ENCODE measurements at regions not wholly inside any gene's neighbourhood (a gene's known extent, or its start where the extent isn't known, plus 50 kb on each side); places are given as distances from the start of the nearest gene placed in this dataset.

- Histone ChIP-seq H3K36me3 (ENCODE audit: control insufficient read depth in 1 of 2, insufficient read depth in 2 of 2, low read length in 2 of 2) (no peaks in the 10 kb centered on the region), H3K4me3 (ENCODE audit: low read depth in 1 of 2, low read length in 2 of 2) (no peak overlapping the region), H3K9me3 (ENCODE audit: control insufficient read depth in 1 of 2, low read length in 2 of 2) (no peaks in the 10 kb centered on the region), H3K27ac (ENCODE audit: low read length) (no peak overlapping the region), H3K27me3 (ENCODE audit: low read depth, low read length) (no peaks in the 10 kb centered on the region), H3K4me1 (ENCODE audit: control insufficient read depth in 1 of 2, insufficient read depth in 2 of 2, low read length in 2 of 2) (no peaks in the 10 kb centered on the region)
Measured at GRCh38 chr7:25621993-25622392, 393.7 kb upstream of the NPVF start.

- H3K36me3 ChIP-seq (ENCODE audit: control insufficient read depth in 1 of 2, insufficient read depth in 2 of 2, low read length in 2 of 2), result no peaks in the 10 kb centered on the region
- H3K4me3 ChIP-seq (ENCODE audit: low read depth in 1 of 2, low read length in 2 of 2), result no peak overlapping the region
- no peak overlapping the region for H3K27ac ChIP-seq (ENCODE audit: low read length)
- H3K9me3 ChIP-seq (ENCODE audit: control insufficient read depth in 1 of 2, low read length in 2 of 2), result no peaks in the 10 kb centered on the region
- H3K4me1 ChIP-seq (ENCODE audit: control insufficient read depth in 1 of 2, insufficient read depth in 2 of 2, low read length in 2 of 2), result no peaks in the 10 kb centered on the region
- H3K27me3 ChIP-seq (ENCODE audit: low read depth, low read length), result no peaks in the 10 kb centered on the region
Measured at GRCh38 chr7:25622695-25623094, 394.4 kb upstream of the NPVF start.

GRCh38 chr7:25624051-25624450 is 395.8 kb upstream of the NPVF start:
- H3K27me3 ChIP-seq (ENCODE audit: low read depth, low read length), result no peaks in the 10 kb centered on the region
- no peaks in the 10 kb centered on the region for H3K4me1 ChIP-seq (ENCODE audit: control insufficient read depth in 1 of 2, insufficient read depth in 2 of 2, low read length in 2 of 2)
- no peaks in the 10 kb centered on the region for H3K36me3 ChIP-seq (ENCODE audit: control insufficient read depth in 1 of 2, insufficient read depth in 2 of 2, low read length in 2 of 2)
- H3K27ac ChIP-seq (ENCODE audit: low read length), result no peak overlapping the region
- no peaks in the 10 kb centered on the region for H3K9me3 ChIP-seq (ENCODE audit: control insufficient read depth in 1 of 2, low read length in 2 of 2)
- H3K4me3 ChIP-seq (ENCODE audit: low read depth in 1 of 2, low read length in 2 of 2), result no peak overlapping the region

- Histone ChIP-seq H3K27ac (ENCODE audit: low read length) (no peak overlapping the region), H3K4me3 (ENCODE audit: low read depth in 1 of 2, low read length in 2 of 2) (no peak overlapping the region), H3K36me3 (ENCODE audit: control insufficient read depth in 1 of 2, insufficient read depth in 2 of 2, low read length in 2 of 2) (no peaks in the 10 kb centered on the region), H3K27me3 (ENCODE audit: low read depth, low read length) (no peaks in the 10 kb centered on the region), H3K4me1 (ENCODE audit: control insufficient read depth in 1 of 2, insufficient read depth in 2 of 2, low read length in 2 of 2) (no peaks in the 10 kb centered on the region), H3K9me3 (ENCODE audit: control insufficient read depth in 1 of 2, low read length in 2 of 2) (no peaks in the 10 kb centered on the region)
Measured at GRCh38 chr7:25624833-25625232, 396.5 kb upstream of the NPVF start.

- Histone ChIP-seq H3K36me3 (ENCODE audit: control insufficient read depth in 1 of 2, insufficient read depth in 2 of 2, low read length in 2 of 2) (no peaks in the 10 kb centered on the region), H3K9me3 (ENCODE audit: control insufficient read depth in 1 of 2, low read length in 2 of 2) (no peaks in the 10 kb centered on the region), H3K27ac (ENCODE audit: low read length) (no peak overlapping the region), H3K4me3 (ENCODE audit: low read depth in 1 of 2, low read length in 2 of 2) (no peak overlapping the region), H3K4me1 (ENCODE audit: control insufficient read depth in 1 of 2, insufficient read depth in 2 of 2, low read length in 2 of 2) (no peaks in the 10 kb centered on the region), H3K27me3 (ENCODE audit: low read depth, low read length) (no peaks in the 10 kb centered on the region)
Measured at GRCh38 chr7:25625306-25625992, 397.2 kb upstream of the NPVF start.

GRCh38 chr7:25626451-25627131 is 398.3 kb upstream of the NPVF start:
- Histone ChIP-seq H3K36me3 (ENCODE audit: control insufficient read depth in 1 of 2, insufficient read depth in 2 of 2, low read length in 2 of 2) (no peaks in the 10 kb centered on the region), H3K27me3 (ENCODE audit: low read depth, low read length) (no peaks in the 10 kb centered on the region), H3K4me1 (ENCODE audit: control insufficient read depth in 1 of 2, insufficient read depth in 2 of 2, low read length in 2 of 2) (no peaks in the 10 kb centered on the region), H3K9me3 (ENCODE audit: control insufficient read depth in 1 of 2, low read length in 2 of 2) (no peaks in the 10 kb centered on the region), H3K27ac (ENCODE audit: low read length) (no peak overlapping the region), H3K4me3 (ENCODE audit: low read depth in 1 of 2, low read length in 2 of 2) (no peak overlapping the region)

- H3K27ac ChIP-seq (ENCODE audit: low read length), result no peak overlapping the region
- no peaks in the 10 kb centered on the region for H3K27me3 ChIP-seq (ENCODE audit: low read depth, low read length)
- no peak overlapping the region for H3K4me3 ChIP-seq (ENCODE audit: low read depth in 1 of 2, low read length in 2 of 2)
- H3K9me3 ChIP-seq (ENCODE audit: control insufficient read depth in 1 of 2, low read length in 2 of 2), result no peaks in the 10 kb centered on the region
- no peaks in the 10 kb centered on the region for H3K36me3 ChIP-seq (ENCODE audit: control insufficient read depth in 1 of 2, insufficient read depth in 2 of 2, low read length in 2 of 2)
- H3K4me1 ChIP-seq (ENCODE audit: control insufficient read depth in 1 of 2, insufficient read depth in 2 of 2, low read length in 2 of 2), result peaks cover 0 to under 1% of the 10 kb centered on the region in 2 donors
Measured at GRCh38 chr7:25628446-25628845, 400.2 kb upstream of the NPVF start.

- Histone ChIP-seq H3K27ac (ENCODE audit: low read length) (no peak overlapping the region), H3K36me3 (ENCODE audit: control insufficient read depth in 1 of 2, insufficient read depth in 2 of 2, low read length in 2 of 2) (no peaks in the 10 kb centered on the region), H3K4me3 (ENCODE audit: low read depth in 1 of 2, low read length in 2 of 2) (no peak overlapping the region), H3K27me3 (ENCODE audit: low read depth, low read length) (no peaks in the 10 kb centered on the region), H3K9me3 (ENCODE audit: control insufficient read depth in 1 of 2, low read length in 2 of 2) (no peaks in the 10 kb centered on the region), H3K4me1 (ENCODE audit: control insufficient read depth in 1 of 2, insufficient read depth in 2 of 2, low read length in 2 of 2) (peaks cover 0 to 7% of the 10 kb centered on the region in 2 donors)
Measured at GRCh38 chr7:25632616-25633015, 404.3 kb upstream of the NPVF start.

GRCh38 chr7:25633426-25634036 is 405.2 kb upstream of the NPVF start:
- peaks cover 0 to 7% of the 10 kb centered on the region in 2 donors for H3K4me1 ChIP-seq (ENCODE audit: control insufficient read depth in 1 of 2, insufficient read depth in 2 of 2, low read length in 2 of 2)
- no peak overlapping the region for H3K4me3 ChIP-seq (ENCODE audit: low read depth in 1 of 2, low read length in 2 of 2)
- H3K9me3 ChIP-seq (ENCODE audit: control insufficient read depth in 1 of 2, low read length in 2 of 2), result no peaks in the 10 kb centered on the region
- H3K27ac ChIP-seq (ENCODE audit: low read length), result no peak overlapping the region
- no peaks in the 10 kb centered on the region for H3K36me3 ChIP-seq (ENCODE audit: control insufficient read depth in 1 of 2, insufficient read depth in 2 of 2, low read length in 2 of 2)
- no peaks in the 10 kb centered on the region for H3K27me3 ChIP-seq (ENCODE audit: low read depth, low read length)

- Histone ChIP-seq H3K27me3 (ENCODE audit: low read depth, low read length) (no peaks in the 10 kb centered on the region), H3K4me3 (ENCODE audit: low read depth in 1 of 2, low read length in 2 of 2) (no peak overlapping the region), H3K9me3 (ENCODE audit: control insufficient read depth in 1 of 2, low read length in 2 of 2) (no peaks in the 10 kb centered on the region), H3K4me1 (ENCODE audit: control insufficient read depth in 1 of 2, insufficient read depth in 2 of 2, low read length in 2 of 2) (peaks cover 0 to 7% of the 10 kb centered on the region in 2 donors), H3K36me3 (ENCODE audit: control insufficient read depth in 1 of 2, insufficient read depth in 2 of 2, low read length in 2 of 2) (no peaks in the 10 kb centered on the region), H3K27ac (ENCODE audit: low read length) (no peak overlapping the region)
Measured at GRCh38 chr7:25636168-25636567, 407.9 kb upstream of the NPVF start.

GRCh38 chr7:25636871-25637283 is 408.6 kb upstream of the NPVF start:
- Histone ChIP-seq H3K27me3 (ENCODE audit: low read depth, low read length) (no peaks in the 10 kb centered on the region), H3K4me1 (ENCODE audit: control insufficient read depth in 1 of 2, insufficient read depth in 2 of 2, low read length in 2 of 2) (peaks cover 0 to 7% of the 10 kb centered on the region in 2 donors), H3K9me3 (ENCODE audit: control insufficient read depth in 1 of 2, low read length in 2 of 2) (no peaks in the 10 kb centered on the region), H3K36me3 (ENCODE audit: control insufficient read depth in 1 of 2, insufficient read depth in 2 of 2, low read length in 2 of 2) (no peaks in the 10 kb centered on the region), H3K27ac (ENCODE audit: low read length) (no peak overlapping the region), H3K4me3 (ENCODE audit: low read depth in 1 of 2, low read length in 2 of 2) (no peak overlapping the region)

Measured in muscle layer of duodenum (tissue), 2 donors.